Osteoblast (primary cell): ENCODE measurements at regions not wholly inside any gene's neighbourhood (a gene's known extent, or its start where the extent isn't known, plus 50 kb on each side); places are given as distances from the start of the nearest gene placed in this dataset.

ENCODE experiments used
- DNase-seq: peaks from one replicate; pipeline ENCODE4 v3.0.0; 2011; ENCODE audit warnings: low spot score, mixed read lengths; ENCODE audit not compliant: insufficient read length; ENCODE audit errors: missing footprints
- H2AFZ ChIP-seq: 2 replicates; pipeline ENCODE4 v1.6.0; 2011; ENCODE audit warnings: mild to moderate bottlenecking, low read length
- H3K27ac ChIP-seq: 2 replicates; pipeline ENCODE4 v1.5.1; 2011; ENCODE audit warnings: mild to moderate bottlenecking, low read depth, low read length, moderate library complexity
- H3K27me3 ChIP-seq: 2 replicates; pipeline ENCODE4 v1.6.0; 2012; ENCODE audit warnings: mild to moderate bottlenecking, control low read depth, inconsistent platforms, low read length, moderate library complexity; ENCODE audit not compliant: insufficient read depth
- H3K36me3 ChIP-seq: 2 replicates; pipeline ENCODE4 v1.5.1; 2011; ENCODE audit warnings: mild to moderate bottlenecking, low read length, control low read depth, moderate library complexity; ENCODE audit not compliant: insufficient read depth
- H3K4me1 ChIP-seq: 2 replicates; pipeline ENCODE4 v1.5.1; 2011; ENCODE audit warnings: mild to moderate bottlenecking, low read length, control low read depth, moderate library complexity; ENCODE audit not compliant: insufficient read depth
- H3K4me2 ChIP-seq: 2 replicates; pipeline ENCODE4 v1.6.0; 2011; ENCODE audit warnings: mild to moderate bottlenecking, low read length; ENCODE audit not compliant: insufficient read depth
- H3K4me3 ChIP-seq: fragments of 200-600 bp; sonication (generic); 3 replicates; pipeline ENCODE4 v1.5.1; 2012; ENCODE audit warnings: mild to moderate bottlenecking, low read length, inconsistent platforms; ENCODE audit not compliant: insufficient read depth
- H3K79me2 ChIP-seq: 2 replicates; pipeline ENCODE4 v1.6.0; 2012; ENCODE audit warnings: mild to moderate bottlenecking, low read length, control low read depth, inconsistent platforms; ENCODE audit not compliant: insufficient read depth
- H3K9me3 ChIP-seq: 2 replicates; pipeline ENCODE4 v1.5.1; 2011; ENCODE audit warnings: low read depth, low read length, control low read depth
- H4K20me1 ChIP-seq: 2 replicates; pipeline ENCODE4 v1.6.0; 2012; ENCODE audit warnings: mild to moderate bottlenecking, low read length, control low read depth; ENCODE audit not compliant: insufficient read depth
- CTCF ChIP-seq: IDR thresholded peaks from 2 replicates; pipeline ENCODE4 v1.5.1; 2011; ENCODE audit warnings: mild to moderate bottlenecking, low read depth, low read length, moderate library complexity; ENCODE audit errors: extremely low read depth

- no peaks in the 10 kb centered on the region for H3K36me3 ChIP-seq
- no peak for TF ChIP-seq CTCF
These were observed 548.9 kb upstream of the SYT4 start for GRCh38 chr18:43826215-43826614.

GRCh38 chr18:43827311-43827710 lies 550.0 kb upstream of the SYT4 start:
- Histone ChIP-seq H3K36me3 (no peaks in the 10 kb centered on the region), H2AFZ (no peak overlapping the region), H4K20me1 (no peaks in the 10 kb centered on the region), H3K27ac (no peak overlapping the region), H3K9me3 (no peaks in the 10 kb centered on the region), H3K4me1 (no peaks in the 10 kb centered on the region), H3K27me3 (no peaks in the 10 kb centered on the region), H3K4me3 (no peak overlapping the region), H3K79me2 (no peaks in the 10 kb centered on the region), H3K4me2 (no peak overlapping the region)
- TF ChIP-seq CTCF, result no peak
- no peak for DNase-seq

More at GRCh38 chr18:43826215-43826614, 548.9 kb upstream of the SYT4 start:
- H3K4me3 ChIP-seq, result no peak overlapping the region
- H3K4me2 ChIP-seq, result no peak overlapping the region
- H3K9me3 ChIP-seq, result no peaks in the 10 kb centered on the region
- H4K20me1 ChIP-seq, result no peaks in the 10 kb centered on the region
- no peaks in the 10 kb centered on the region for H3K27me3 ChIP-seq
- H3K4me1 ChIP-seq, result no peaks in the 10 kb centered on the region
- H3K27ac ChIP-seq, result no peak overlapping the region
- H3K79me2 ChIP-seq, result no peaks in the 10 kb centered on the region
- no peak for DNase-seq
- H2AFZ ChIP-seq, result no peak overlapping the region

GRCh38 chr18:43830303-43830702 lies 553.0 kb upstream of the SYT4 start:
- no peaks in the 10 kb centered on the region for H4K20me1 ChIP-seq
- no peak overlapping the region for H3K27ac ChIP-seq
- TF ChIP-seq CTCF, result no peak
- H3K4me3 ChIP-seq, result no peak overlapping the region
- H2AFZ ChIP-seq, result no peak overlapping the region
- no peaks in the 10 kb centered on the region for H3K36me3 ChIP-seq
- DNase-seq, result no peak
- H3K4me2 ChIP-seq, result no peak overlapping the region
- no peaks in the 10 kb centered on the region for H3K79me2 ChIP-seq
- H3K9me3 ChIP-seq, result no peaks in the 10 kb centered on the region
- H3K27me3 ChIP-seq, result no peaks in the 10 kb centered on the region
- no peaks in the 10 kb centered on the region for H3K4me1 ChIP-seq

GRCh38 chr18:43830947-43831346 lies 553.7 kb upstream of the SYT4 start:
- Histone ChIP-seq H4K20me1 (no peaks in the 10 kb centered on the region), H3K79me2 (no peaks in the 10 kb centered on the region), H3K27me3 (no peaks in the 10 kb centered on the region), H3K4me1 (no peaks in the 10 kb centered on the region), H2AFZ (no peak overlapping the region), H3K36me3 (no peaks in the 10 kb centered on the region), H3K4me2 (no peak overlapping the region), H3K4me3 (no peak overlapping the region), H3K9me3 (no peaks in the 10 kb centered on the region), H3K27ac (no peak overlapping the region)
- TF ChIP-seq CTCF, result no peak
- no peak for DNase-seq
